Upper lobe of left lung (tissue), 4 donors: ENCODE measurements at regions not wholly inside any gene's neighbourhood (a gene's known extent, or its start where the extent isn't known, plus 50 kb on each side); places are given as distances from the start of the nearest gene placed in this dataset.

Experiments used
- POLR2A ChIP-seq, 4 donors: fragments of 450-650 bp; IDR thresholded peaks; one replicate each; pipeline ENCODE4 v1.5.1; 2016 to 2017; ENCODE audit warnings: antibody characterized with exemption in 4 of 4, mild to moderate bottlenecking in 2 of 4
- TF ChIP-seq, protein P1 (sequence below), 6 experiments: fragments of 450-650 bp in 4 of 6; fragments of 200-600 bp in 2 of 6; sonication (generic) in 2 of 6; IDR thresholded peaks; one replicate each; pipeline ENCODE4 v1.5.1; 2016 to 2019; ENCODE audit warnings: antibody characterized with exemption in 6 of 6

DNA sequence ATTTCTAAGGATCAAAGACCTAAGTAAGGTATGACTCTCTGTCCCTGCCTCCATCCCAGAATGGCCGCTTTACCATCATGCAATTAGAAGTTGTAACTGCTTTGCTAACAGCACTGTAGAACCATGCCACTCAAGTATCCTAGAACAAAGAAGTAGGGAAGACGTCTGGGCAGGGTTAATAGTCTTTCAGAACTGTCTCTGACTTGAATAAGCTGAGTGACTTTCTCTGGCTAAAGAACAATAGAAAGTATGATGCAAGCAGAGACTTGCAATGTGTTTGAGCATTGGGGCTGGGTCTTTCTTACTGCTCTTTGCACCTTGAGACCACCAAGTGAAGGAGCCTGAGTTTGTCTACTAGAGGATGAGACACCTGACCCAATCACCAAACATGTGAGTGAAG is 279.6 kb upstream of the JAG1 start:
- TF ChIP-seq POLR2A (IDR thresholded peaks at IDR 0.05): no peak
- TF ChIP-seq, protein P1, sequence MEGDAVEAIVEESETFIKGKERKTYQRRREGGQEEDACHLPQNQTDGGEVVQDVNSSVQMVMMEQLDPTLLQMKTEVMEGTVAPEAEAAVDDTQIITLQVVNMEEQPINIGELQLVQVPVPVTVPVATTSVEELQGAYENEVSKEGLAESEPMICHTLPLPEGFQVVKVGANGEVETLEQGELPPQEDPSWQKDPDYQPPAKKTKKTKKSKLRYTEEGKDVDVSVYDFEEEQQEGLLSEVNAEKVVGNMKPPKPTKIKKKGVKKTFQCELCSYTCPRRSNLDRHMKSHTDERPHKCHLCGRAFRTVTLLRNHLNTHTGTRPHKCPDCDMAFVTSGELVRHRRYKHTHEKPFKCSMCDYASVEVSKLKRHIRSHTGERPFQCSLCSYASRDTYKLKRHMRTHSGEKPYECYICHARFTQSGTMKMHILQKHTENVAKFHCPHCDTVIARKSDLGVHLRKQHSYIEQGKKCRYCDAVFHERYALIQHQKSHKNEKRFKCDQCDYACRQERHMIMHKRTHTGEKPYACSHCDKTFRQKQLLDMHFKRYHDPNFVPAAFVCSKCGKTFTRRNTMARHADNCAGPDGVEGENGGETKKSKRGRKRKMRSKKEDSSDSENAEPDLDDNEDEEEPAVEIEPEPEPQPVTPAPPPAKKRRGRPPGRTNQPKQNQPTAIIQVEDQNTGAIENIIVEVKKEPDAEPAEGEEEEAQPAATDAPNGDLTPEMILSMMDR (IDR thresholded peaks at IDR 0.05): no peak
